H9 (cell line): ENCODE measurements at regions not wholly inside any gene's neighbourhood (a gene's known extent, or its start where the extent isn't known, plus 50 kb on each side); places are given as distances from the start of the nearest gene placed in this dataset.

ENCODE experiments used
- DNase-seq: peaks from one replicate; pipeline ENCODE4 v3.0.0-alpha.2; 2017
- H2AFZ ChIP-seq: one replicate; pipeline ENCODE4 v1.6.1; 2013; ENCODE audit warnings: mild to moderate bottlenecking, low read length, control low read depth, moderate library complexity
- H2AK5ac ChIP-seq: 2 replicates; pipeline ENCODE4 v1.6.1; 2013; ENCODE audit warnings: low read length, control low read depth, mixed read lengths; ENCODE audit not compliant: insufficient read length
- H2BK120ac ChIP-seq: one replicate; pipeline ENCODE4 v1.6.1; 2013; ENCODE audit warnings: low read depth, mild to moderate bottlenecking, low read length, control low read depth, inconsistent platforms; ENCODE audit not compliant: poor library complexity, severe bottlenecking
- H2BK12ac ChIP-seq: 2 replicates; pipeline ENCODE4 v1.6.1; 2013; ENCODE audit warnings: low read length, control low read depth, mixed read lengths, low read depth; ENCODE audit not compliant: insufficient read length
- H2BK15ac ChIP-seq: 2 replicates; pipeline ENCODE4 v1.6.1; 2013; ENCODE audit warnings: low read depth, low read length, control low read depth
- H2BK20ac ChIP-seq: one replicate; pipeline ENCODE4 v1.6.1; 2013; ENCODE audit warnings: low read depth, mild to moderate bottlenecking, low read length, control low read depth, inconsistent platforms; ENCODE audit not compliant: poor library complexity, severe bottlenecking
- H2BK5ac ChIP-seq: 2 replicates; pipeline ENCODE4 v1.6.1; 2013; ENCODE audit warnings: low read length, control low read depth, mixed read lengths; ENCODE audit not compliant: insufficient read length
- H3K14ac ChIP-seq: 2 replicates; pipeline ENCODE4 v1.6.1; 2013; ENCODE audit warnings: low read length, control low read depth; ENCODE audit not compliant: insufficient read depth
- H3K18ac ChIP-seq: 2 replicates; pipeline ENCODE4 v1.6.1; 2013; ENCODE audit warnings: low read depth, mild to moderate bottlenecking, mixed read lengths, low read length, control low read depth; ENCODE audit not compliant: insufficient read length
- H3K23ac ChIP-seq: 2 replicates; pipeline ENCODE4 v1.6.1; 2013; ENCODE audit warnings: low read length, control low read depth, mixed read lengths, low read depth; ENCODE audit not compliant: insufficient read length
- H3K23me2 ChIP-seq: 2 replicates; pipeline ENCODE4 v1.6.1; 2013; ENCODE audit warnings: low read depth, mild to moderate bottlenecking, mixed read lengths, low read length, control low read depth; ENCODE audit not compliant: insufficient read length, poor library complexity, severe bottlenecking
- H3K27ac ChIP-seq: 2 replicates; pipeline ENCODE4 v1.5.1; 2013; ENCODE audit warnings: low read length, control low read depth, mixed read lengths, low read depth; ENCODE audit not compliant: insufficient read length
- H3K27me3 ChIP-seq: 2 replicates; pipeline ENCODE4 v1.6.1; 2013; ENCODE audit warnings: low read length, control low read depth, inconsistent platforms; ENCODE audit not compliant: insufficient read depth
- H3K4ac ChIP-seq: 2 replicates; pipeline ENCODE4 v1.6.1; 2013; ENCODE audit warnings: low read depth, mild to moderate bottlenecking, control low read depth, inconsistent platforms, low read length, moderate library complexity
- H3K4me1 ChIP-seq: 2 replicates; pipeline ENCODE4 v1.6.1; 2013; ENCODE audit warnings: low read length, control low read depth, inconsistent platforms; ENCODE audit not compliant: insufficient read depth
- H3K4me2 ChIP-seq: 2 replicates; pipeline ENCODE4 v1.6.1; 2013; ENCODE audit warnings: low read length, control low read depth, mixed read lengths; ENCODE audit not compliant: insufficient read length, insufficient read depth
- H3K56ac ChIP-seq: 2 replicates; pipeline ENCODE4 v1.6.1; 2013; ENCODE audit warnings: low read depth, mild to moderate bottlenecking, mixed read lengths, low read length, control low read depth; ENCODE audit not compliant: insufficient read length
- H3K79me1 ChIP-seq: 2 replicates; pipeline ENCODE4 v1.6.1; 2013; ENCODE audit warnings: low read depth, mild to moderate bottlenecking, moderate library complexity, low read length, control low read depth, inconsistent platforms; ENCODE audit not compliant: insufficient read depth, poor library complexity, severe bottlenecking
- H3K79me2 ChIP-seq: 2 replicates; pipeline ENCODE4 v1.6.1; 2013; ENCODE audit warnings: low read length, control low read depth, inconsistent platforms; ENCODE audit not compliant: insufficient read depth
- H3K9ac ChIP-seq: 2 replicates; pipeline ENCODE4 v1.6.1; 2013; ENCODE audit warnings: low read length, control low read depth, mixed read lengths; ENCODE audit not compliant: insufficient read length; ENCODE audit errors: extremely low read depth
- H3K9me3 ChIP-seq: one replicate; pipeline ENCODE4 v1.6.1; 2013; ENCODE audit warnings: low read depth, low read length, inconsistent platforms; ENCODE audit not compliant: control insufficient read depth
- H3T11ph ChIP-seq: one replicate; pipeline ENCODE4 v1.6.1; 2013; ENCODE audit warnings: mild to moderate bottlenecking, low read length, control low read depth, inconsistent platforms
- H4K20me1 ChIP-seq: one replicate; pipeline ENCODE4 v1.6.1; 2013; ENCODE audit not compliant: control insufficient read depth, insufficient read length, insufficient read depth
- H4K5ac ChIP-seq: 2 replicates; pipeline ENCODE4 v1.6.1; 2013; ENCODE audit warnings: low read depth, mild to moderate bottlenecking, mixed read lengths, low read length, control low read depth; ENCODE audit not compliant: insufficient read length
- H4K8ac ChIP-seq: replicated peaks from 2 replicates; pipeline ENCODE4 v1.6.1; 2013; ENCODE audit warnings: low read length, control low read depth, mixed read lengths, low read depth; ENCODE audit not compliant: insufficient read length
- H4K91ac ChIP-seq: 2 replicates; pipeline ENCODE4 v1.6.1; 2013; ENCODE audit warnings: low read depth, mild to moderate bottlenecking, moderate library complexity, mixed read lengths, low read length, control low read depth; ENCODE audit not compliant: insufficient read length
- H3K27ac Mint-ChIP-seq, 3 experiments: 2 replicates in 2 of 3; 3 replicates in 1 of 3; pipeline ENCODE4 v1.8.0; 2020 to 2021; ENCODE audit warnings: mixed read lengths in 3 of 3, mild to moderate bottlenecking in 1 of 3, moderate library complexity in 1 of 3
- H3K27me3 Mint-ChIP-seq: 2 replicates; pipeline ENCODE4 v1.8.0; 2021; ENCODE audit warnings: low read depth, mild to moderate bottlenecking, moderate library complexity, mixed read lengths
- H3K36me3 Mint-ChIP-seq, 3 experiments: 2 replicates in 2 of 3; 3 replicates in 1 of 3; pipeline ENCODE4 v1.8.0; 2020 to 2021; ENCODE audit warnings: low read depth in 3 of 3, mixed read lengths in 3 of 3; ENCODE audit not compliant: insufficient read depth in 1 of 3
- H3K4me1 Mint-ChIP-seq, 2 experiments: 2 replicates each; pipeline ENCODE4 v1.8.0; 2020; ENCODE audit warnings: mixed read lengths in 2 of 2
- H3K4me3 Mint-ChIP-seq, 2 experiments: 2 replicates in 1 of 2; 3 replicates in 1 of 2; pipeline ENCODE4 v1.8.0; 2020 to 2021; ENCODE audit warnings: mild to moderate bottlenecking in 2 of 2, mixed read lengths in 2 of 2, moderate library complexity in 1 of 2
- H3K9me3 Mint-ChIP-seq, 2 experiments: 2 replicates in 1 of 2; 3 replicates in 1 of 2; pipeline ENCODE4 v1.8.0; 2020; ENCODE audit warnings: mild to moderate bottlenecking in 2 of 2, mixed read lengths in 2 of 2, moderate library complexity in 1 of 2
- TF ChIP-seq, protein P1 (sequence below): fragments of 200-600 bp; sonication (generic); conservative IDR thresholded peaks from 3 replicates; pipeline ENCODE4 v1.8.0; 2021; ENCODE audit warnings: antibody characterized with exemption, mild to moderate bottlenecking

DNA sequence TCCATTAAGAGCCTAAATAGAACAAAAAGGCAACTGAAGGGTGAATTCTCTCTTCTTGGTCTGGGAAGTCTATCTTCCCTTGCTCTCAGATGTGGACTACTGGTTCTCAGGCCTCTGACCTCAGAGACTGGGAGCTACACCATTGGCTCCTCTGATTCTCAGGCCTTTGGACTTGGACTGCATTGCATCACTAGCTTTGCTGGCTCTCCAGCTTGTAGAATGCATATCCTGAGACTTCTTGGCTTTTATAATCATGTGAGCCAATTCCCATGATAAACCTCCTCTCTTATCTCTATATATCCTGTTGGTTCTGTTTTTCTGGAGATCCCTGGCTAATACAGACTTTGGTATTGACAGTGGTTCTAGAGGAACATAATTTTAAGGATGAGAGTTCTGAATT, 89.8 kb downstream of the PSAT1 start:
- no peak overlapping the region for H3T11ph ChIP-seq
- DNase-seq: no peak
- H3K36me3 Mint-ChIP-seq: peaks cover 0 to 16% (median 13%) of the 10 kb centered on the region in 3 experiments; a peak in 5 of 7 replicates
- TF ChIP-seq, protein P1, sequence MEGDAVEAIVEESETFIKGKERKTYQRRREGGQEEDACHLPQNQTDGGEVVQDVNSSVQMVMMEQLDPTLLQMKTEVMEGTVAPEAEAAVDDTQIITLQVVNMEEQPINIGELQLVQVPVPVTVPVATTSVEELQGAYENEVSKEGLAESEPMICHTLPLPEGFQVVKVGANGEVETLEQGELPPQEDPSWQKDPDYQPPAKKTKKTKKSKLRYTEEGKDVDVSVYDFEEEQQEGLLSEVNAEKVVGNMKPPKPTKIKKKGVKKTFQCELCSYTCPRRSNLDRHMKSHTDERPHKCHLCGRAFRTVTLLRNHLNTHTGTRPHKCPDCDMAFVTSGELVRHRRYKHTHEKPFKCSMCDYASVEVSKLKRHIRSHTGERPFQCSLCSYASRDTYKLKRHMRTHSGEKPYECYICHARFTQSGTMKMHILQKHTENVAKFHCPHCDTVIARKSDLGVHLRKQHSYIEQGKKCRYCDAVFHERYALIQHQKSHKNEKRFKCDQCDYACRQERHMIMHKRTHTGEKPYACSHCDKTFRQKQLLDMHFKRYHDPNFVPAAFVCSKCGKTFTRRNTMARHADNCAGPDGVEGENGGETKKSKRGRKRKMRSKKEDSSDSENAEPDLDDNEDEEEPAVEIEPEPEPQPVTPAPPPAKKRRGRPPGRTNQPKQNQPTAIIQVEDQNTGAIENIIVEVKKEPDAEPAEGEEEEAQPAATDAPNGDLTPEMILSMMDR: no peak
- no peaks in the 10 kb centered on the region for H3K9me3 ChIP-seq
- H3K27ac Mint-ChIP-seq: no peak overlapping the region; a peak in 1 of 7 replicates
- H3K9ac ChIP-seq: no peak overlapping the region
- no peak overlapping the region for H2AK5ac ChIP-seq
- H3K4me1 ChIP-seq: peaks cover 7% of the 10 kb centered on the region; the same call in 1 of the 2 replicates
- H3K4me2 ChIP-seq: no peak overlapping the region
- H2BK120ac ChIP-seq: no peak overlapping the region
- no peaks in the 10 kb centered on the region for H3K23me2 ChIP-seq
- H3K23ac ChIP-seq: no peak overlapping the region
- no peak overlapping the region for H2BK12ac ChIP-seq
- H3K14ac ChIP-seq: no peak overlapping the region
- no peak overlapping the region for H3K4ac ChIP-seq
- H3K27ac ChIP-seq: no peak overlapping the region
- no peaks in the 10 kb centered on the region for H3K79me1 ChIP-seq
- H3K18ac ChIP-seq: no peak overlapping the region
- peaks cover 6 to 7% of the 10 kb centered on the region in 2 experiments; a peak in 3 of 5 replicates for H3K9me3 Mint-ChIP-seq
- H4K5ac ChIP-seq: no peak overlapping the region
- no peaks in the 10 kb centered on the region for H3K79me2 ChIP-seq
- no peaks in the 10 kb centered on the region; the same call in 1 of the 2 replicates for H3K27me3 Mint-ChIP-seq
- H4K8ac ChIP-seq: no peak overlapping the region
- H3K56ac ChIP-seq: no peak overlapping the region
- H3K4me3 Mint-ChIP-seq: no peak overlapping the region
- H2BK20ac ChIP-seq: no peak overlapping the region
- H4K20me1 ChIP-seq: no peaks in the 10 kb centered on the region
- H4K91ac ChIP-seq: no peak overlapping the region
- no peaks in the 10 kb centered on the region for H3K27me3 ChIP-seq
- H2AFZ ChIP-seq: no peak overlapping the region
- H2BK15ac ChIP-seq: no peak overlapping the region
- H2BK5ac ChIP-seq: no peak overlapping the region
- H3K4me1 Mint-ChIP-seq: peaks cover 13 to 24% of the 10 kb centered on the region in 2 experiments
